Prostate gland (tissue), 2 donors: ENCODE measurements at regions not wholly inside any gene's neighbourhood (a gene's known extent, or its start where the extent isn't known, plus 50 kb on each side); places are given as distances from the start of the nearest gene placed in this dataset.
"Not testable (repeated sequence)": the region's sequence is repeated elsewhere in the genome, so short reads cannot be mapped to it uniquely, and the experiment has no call there.

ENCODE experiments used
- CTCF ChIP-seq, 4 experiments: fragments of 200-600 bp in 2 of 4; fragments of 450-650 bp in 2 of 4; sonication (generic) in 2 of 4; IDR thresholded peaks; 1 replicate in 3 of 4; 2 replicates in 1 of 4; pipeline ENCODE4 v1.5.1; 2016 to 2019; ENCODE audit warnings: antibody characterized with exemption in 4 of 4, mild to moderate bottlenecking in 2 of 4, moderate library complexity in 2 of 4
- POLR2A ChIP-seq: fragments of 450-650 bp; IDR thresholded peaks from one replicate; pipeline ENCODE4 v1.6.1; 2016; ENCODE audit warnings: antibody characterized with exemption, mild to moderate bottlenecking
- POLR2AphosphoS5 ChIP-seq: sonication (generic); formaldehyde crosslinking; IDR thresholded peaks from one replicate; pipeline ENCODE4 v1.6.1; 2017; ENCODE audit warnings: antibody characterized with exemption

GRCh38 chr17:65291301-65291700 lies 154.1 kb downstream of the RGS9 start:
- not testable (repeated sequence) for TF ChIP-seq CTCF (IDR thresholded peaks at IDR 0.05); POLR2A; POLR2AphosphoS5
